ENCODE measurements at regions not wholly inside any gene's neighbourhood (a gene's known extent, or its start where the extent isn't known, plus 50 kb on each side); places are given as distances from the start of the nearest gene placed in this dataset.

GRCh38 chr6:120112980-120113379 lies 763.4 kb upstream of the MAN1A1 start:
- no peak for TF ChIP-seq CTCF (conservative IDR thresholded peaks at IDR 0.05; ENCODE audit: low read depth, low read length)
- TF ChIP-seq EZH2 (IDR thresholded peaks at IDR 0.05; ENCODE audit: borderline replicate concordance, low read depth, low read length, poor library complexity, severe bottlenecking): no peak
